Mucosa of descending colon (tissue), 3 donors: ENCODE measurements at regions not wholly inside any gene's neighbourhood (a gene's known extent, or its start where the extent isn't known, plus 50 kb on each side); places are given as distances from the start of the nearest gene placed in this dataset.
"Not testable (repeated sequence)": the region's sequence is repeated elsewhere in the genome, so short reads cannot be mapped to it uniquely, and the experiment has no call there.

Experiments used
- ATAC-seq: fragments of 200-7000 bp; cut with Tn5 transposase; one replicate; pipeline ENCODE4 v1.9.1; 2020; ENCODE audit warnings: mild to moderate bottlenecking, moderate library complexity
- DNase-seq, 3 donors: peaks; one replicate each; pipeline ENCODE4 v3.0.0-alpha.2; 2020
- H3K36me3 ChIP-seq: fragments of 200-600 bp; one replicate; pipeline ENCODE4 v1.8.0; 2021; ENCODE audit warnings: low read depth, mild to moderate bottlenecking
- H3K4me1 ChIP-seq: fragments of 200-600 bp; one replicate; pipeline ENCODE4 v1.8.0; 2021; ENCODE audit warnings: low read depth, mild to moderate bottlenecking
- H3K4me3 ChIP-seq: fragments of 200-600 bp; one replicate; pipeline ENCODE4 v1.8.0; 2021; ENCODE audit warnings: mild to moderate bottlenecking
- H3K9me3 ChIP-seq: fragments of 200-600 bp; one replicate; pipeline ENCODE4 v1.8.0; 2021; ENCODE audit warnings: mild to moderate bottlenecking
- intact Hi-C, 2 donors: fragments of 100-400 bp; cut with DNase I in 1 of 2; cut with micrococcal nuclease in 1 of 2; formaldehyde crosslinking; loops; one replicate each; pipeline versions ENCODE4 v1.11.0 to v1.11.1; 2022; cut with DNase I, micrococcal nuclease
- TF ChIP-seq, protein P1 (sequence below): fragments of 200-600 bp; IDR thresholded peaks from one replicate; pipeline ENCODE4 v1.8.0; 2022; ENCODE audit warnings: antibody characterized with exemption, mild to moderate bottlenecking
- donor health status: DM: no; HTN: no; CAD: no; lungs with moderate emphysema.
- donor health status: DM: no; HTN: no; CAD: no.
- donor health status: DM: no; HTN: yes; CAD: no.

DNA sequence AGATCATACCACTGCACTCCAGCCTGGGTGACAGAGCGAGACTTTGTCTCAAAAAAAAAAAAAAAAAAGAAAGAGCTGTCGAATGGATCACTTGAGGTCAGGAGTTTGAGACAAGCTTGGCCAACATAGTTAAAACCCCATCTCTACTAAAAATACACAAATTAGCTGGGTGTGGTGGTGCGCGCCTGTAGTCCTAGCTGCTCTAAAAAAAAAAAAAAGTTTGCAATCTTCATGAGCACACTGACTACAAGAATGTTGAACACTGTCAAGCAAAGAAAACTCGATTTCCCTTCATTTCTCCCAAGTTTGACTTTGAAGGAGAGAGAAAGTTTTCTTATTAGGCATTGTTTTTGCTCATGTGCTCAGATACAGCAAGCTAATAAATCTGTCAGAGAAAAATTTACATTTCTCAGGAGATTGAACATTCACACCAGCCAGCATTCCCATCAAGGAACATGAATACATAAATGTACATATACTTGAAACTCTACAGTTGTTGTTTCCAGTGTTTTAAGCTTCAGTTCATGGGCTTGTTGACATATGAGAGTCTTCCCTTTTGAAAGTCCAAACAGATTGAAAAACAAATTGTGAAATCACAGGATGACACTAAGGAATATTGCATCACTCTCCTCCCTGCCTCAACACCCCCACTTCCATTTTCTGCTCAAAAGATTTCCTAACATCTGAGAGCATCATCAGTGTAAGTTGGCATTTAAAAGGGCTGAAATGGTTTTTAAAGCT lies 81.8 kb downstream of the ARRDC3 start:
- DNase-seq (no peak), ATAC-seq (peak; percentile 40)
- Histone ChIP-seq H3K4me3 (no peak overlapping the region), H3K36me3 (no peaks in the 10 kb centered on the region), H3K4me1 (no peaks in the 10 kb centered on the region), H3K9me3 (no peaks in the 10 kb centered on the region)
- TF ChIP-seq, protein P1, sequence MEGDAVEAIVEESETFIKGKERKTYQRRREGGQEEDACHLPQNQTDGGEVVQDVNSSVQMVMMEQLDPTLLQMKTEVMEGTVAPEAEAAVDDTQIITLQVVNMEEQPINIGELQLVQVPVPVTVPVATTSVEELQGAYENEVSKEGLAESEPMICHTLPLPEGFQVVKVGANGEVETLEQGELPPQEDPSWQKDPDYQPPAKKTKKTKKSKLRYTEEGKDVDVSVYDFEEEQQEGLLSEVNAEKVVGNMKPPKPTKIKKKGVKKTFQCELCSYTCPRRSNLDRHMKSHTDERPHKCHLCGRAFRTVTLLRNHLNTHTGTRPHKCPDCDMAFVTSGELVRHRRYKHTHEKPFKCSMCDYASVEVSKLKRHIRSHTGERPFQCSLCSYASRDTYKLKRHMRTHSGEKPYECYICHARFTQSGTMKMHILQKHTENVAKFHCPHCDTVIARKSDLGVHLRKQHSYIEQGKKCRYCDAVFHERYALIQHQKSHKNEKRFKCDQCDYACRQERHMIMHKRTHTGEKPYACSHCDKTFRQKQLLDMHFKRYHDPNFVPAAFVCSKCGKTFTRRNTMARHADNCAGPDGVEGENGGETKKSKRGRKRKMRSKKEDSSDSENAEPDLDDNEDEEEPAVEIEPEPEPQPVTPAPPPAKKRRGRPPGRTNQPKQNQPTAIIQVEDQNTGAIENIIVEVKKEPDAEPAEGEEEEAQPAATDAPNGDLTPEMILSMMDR = no peak
- intact Hi-C loops = no loop called here

DNA sequence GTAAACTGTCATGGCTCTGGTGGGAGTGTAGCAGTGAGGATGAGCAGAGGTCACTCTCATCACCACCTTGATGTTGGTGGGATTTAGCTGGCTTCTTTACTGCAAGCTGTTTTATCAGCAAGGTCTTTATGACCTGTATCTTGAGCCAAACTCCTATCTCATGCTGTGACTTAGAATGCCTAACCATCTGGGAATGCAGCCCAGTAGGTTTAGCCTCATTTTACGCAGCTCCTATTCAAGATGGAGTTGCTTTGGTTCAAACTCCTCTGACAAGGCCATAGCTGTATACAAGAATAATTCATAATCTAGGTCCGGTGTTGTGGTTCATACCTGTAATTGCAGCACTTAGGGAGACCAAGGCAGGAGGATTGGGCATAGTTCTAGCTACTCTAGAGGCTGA lies 85.1 kb downstream of the ARRDC3 start:
- TF ChIP-seq, protein P1 = no peak
- Histone ChIP-seq H3K4me3 (no peak overlapping the region), H3K4me1 (no peaks in the 10 kb centered on the region), H3K9me3 (no peaks in the 10 kb centered on the region), H3K36me3 (no peaks in the 10 kb centered on the region)
- intact Hi-C loops = no loop called here
- ATAC-seq (no peak), DNase-seq (no peak)

DNA sequence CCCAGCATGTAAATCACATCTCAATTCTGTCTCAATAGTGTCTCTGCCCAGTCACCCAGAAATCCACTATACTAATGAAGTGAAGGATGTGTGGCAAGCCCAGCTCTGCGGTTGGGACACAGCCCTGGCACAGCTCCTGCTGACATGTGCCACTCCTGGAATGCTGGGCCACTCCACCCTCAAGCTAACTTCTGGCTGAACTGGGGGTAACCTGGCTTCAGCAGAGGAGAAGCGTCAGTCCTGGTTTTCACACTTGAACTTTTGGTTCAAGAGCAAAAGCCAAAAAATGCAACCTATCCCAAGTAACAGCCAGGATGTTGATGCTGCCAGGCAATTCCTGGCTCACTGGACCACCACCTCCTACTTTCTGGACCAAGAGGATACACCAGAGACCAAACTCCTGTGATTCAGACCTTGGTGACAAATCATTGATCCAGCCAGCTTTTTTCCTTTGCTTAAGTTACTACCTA lies 86.4 kb downstream of the ARRDC3 start:
- intact Hi-C loops = no loop called here
- DNase-seq (peak in 1 of 3 donors; percentile 66), ATAC-seq (no peak)
- Histone ChIP-seq H3K36me3 (no peaks in the 10 kb centered on the region), H3K4me1 (no peaks in the 10 kb centered on the region), H3K4me3 (no peak overlapping the region), H3K9me3 (no peaks in the 10 kb centered on the region)
- TF ChIP-seq, protein P1 = no peak

DNA sequence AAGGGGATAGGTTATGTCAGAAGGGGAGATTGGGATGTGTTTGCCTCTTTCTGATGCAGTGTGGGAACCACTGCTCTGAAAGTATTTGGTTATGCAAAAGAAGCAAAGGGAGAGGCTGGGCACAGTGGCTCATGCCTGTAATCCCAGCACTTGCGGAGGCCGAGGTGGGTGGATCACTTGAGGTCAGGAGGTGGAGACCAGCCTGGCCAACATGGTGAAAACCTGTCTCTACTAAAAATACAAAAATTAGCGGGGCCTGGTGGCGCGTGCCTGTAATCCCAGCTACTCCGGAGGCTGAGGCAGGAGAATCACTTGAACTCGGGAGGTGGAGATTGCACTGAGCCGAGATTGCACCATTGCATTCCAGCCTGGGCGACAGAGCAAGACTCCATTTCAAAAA lies 87.0 kb downstream of the ARRDC3 start:
- H3K4me1 ChIP-seq, H3K4me3 ChIP-seq, H3K36me3 ChIP-seq, H3K9me3 ChIP-seq, ATAC-seq, DNase-seq, intact Hi-C loops: not testable (repeated sequence)

DNA sequence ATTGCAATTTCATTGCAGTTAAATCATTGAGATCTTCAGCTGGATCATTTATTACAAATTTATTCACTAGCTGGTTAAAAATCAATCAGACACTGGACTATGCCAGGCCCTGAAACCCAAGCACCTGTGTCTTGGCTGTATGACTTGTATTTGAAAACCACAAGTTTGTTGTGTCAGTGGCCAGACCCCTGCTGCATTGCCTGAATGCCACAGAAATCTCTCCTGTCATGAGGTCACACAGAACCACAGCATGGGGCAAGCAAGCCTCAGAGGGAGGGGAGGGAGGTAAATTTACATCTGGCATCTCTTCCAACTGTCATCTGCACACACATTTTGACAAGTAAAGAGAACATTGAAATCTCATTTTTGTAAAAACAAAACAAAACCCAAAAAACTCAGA lies 90.0 kb downstream of the ARRDC3 start:
- ATAC-seq (no peak), DNase-seq (no peak)
- Histone ChIP-seq H3K4me3 (no peak overlapping the region), H3K4me1 (no peaks in the 10 kb centered on the region), H3K36me3 (no peaks in the 10 kb centered on the region), H3K9me3 (no peaks in the 10 kb centered on the region)
- TF ChIP-seq, protein P1 = no peak
- intact Hi-C loops = no loop called here

DNA sequence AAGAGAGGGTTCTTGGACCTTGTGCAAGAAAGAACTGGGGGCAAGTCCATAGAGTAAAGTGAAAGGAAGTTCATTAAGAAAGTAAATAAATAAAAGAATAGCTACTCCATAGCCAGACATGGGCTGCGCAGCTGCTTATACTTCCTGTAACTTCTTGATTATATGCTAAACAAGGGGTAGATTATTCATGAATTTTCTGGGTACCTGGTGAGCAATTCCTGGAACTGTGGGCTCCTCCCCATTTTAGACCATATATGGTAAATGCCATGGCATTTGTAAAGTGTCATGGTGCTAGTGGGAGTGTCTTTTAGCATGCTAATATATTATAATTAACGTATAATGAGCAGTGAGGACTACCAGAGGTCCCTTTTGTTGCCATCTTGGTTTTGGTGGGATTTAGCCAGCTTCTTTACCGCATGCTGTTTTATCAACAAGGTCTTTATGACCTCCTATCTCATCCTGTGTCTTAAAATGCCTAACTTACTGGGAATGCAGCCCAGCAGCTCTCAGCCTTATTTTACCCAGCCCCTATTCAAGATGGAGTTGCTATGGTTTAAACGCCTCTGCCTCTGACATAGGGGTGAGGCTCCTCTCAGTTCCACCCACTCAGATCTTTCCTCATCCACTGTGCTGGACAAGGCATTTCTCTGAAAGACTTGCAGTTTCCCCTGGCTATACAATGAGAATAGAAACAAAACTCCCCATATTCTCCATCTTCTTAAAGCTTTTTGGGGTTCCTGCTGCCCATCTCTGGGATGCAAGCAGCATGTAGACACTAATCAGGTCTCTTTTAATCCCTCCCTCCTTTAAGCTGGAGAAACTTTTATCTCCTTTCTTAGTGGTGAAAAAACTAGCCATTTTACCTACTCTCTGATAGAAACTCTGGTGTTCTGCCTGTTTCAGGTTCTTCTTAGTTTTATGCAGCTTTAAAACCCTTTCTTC lies 91.2 kb downstream of the ARRDC3 start:
- no peaks in the 10 kb centered on the region for H3K36me3 ChIP-seq
- intact Hi-C loops = no loop called here

More for the DNA sequence above, 91.2 kb downstream of the ARRDC3 start:
- ATAC-seq (no peak), DNase-seq (no peak)
- Histone ChIP-seq H3K4me1 (no peaks in the 10 kb centered on the region), H3K9me3 (no peaks in the 10 kb centered on the region), H3K4me3 (no peak overlapping the region)
- TF ChIP-seq, protein P1 = no peak
